Amniotic stem cell (primary cell): ENCODE measurements at regions not wholly inside any gene's neighbourhood (a gene's known extent, or its start where the extent isn't known, plus 50 kb on each side); places are given as distances from the start of the nearest gene placed in this dataset.
A peak's percentile ranks its signal among the peaks of the same experiment; 100 is the strongest.
"Not testable (repeated sequence)": the region's sequence is repeated elsewhere in the genome, so short reads cannot be mapped to it uniquely, and the experiment has no call there.

Source experiments
- DNase-seq: peaks from one replicate; lab custom pipeline; 2025; lab: John Stamatoyannopoulos, UW

DNA sequence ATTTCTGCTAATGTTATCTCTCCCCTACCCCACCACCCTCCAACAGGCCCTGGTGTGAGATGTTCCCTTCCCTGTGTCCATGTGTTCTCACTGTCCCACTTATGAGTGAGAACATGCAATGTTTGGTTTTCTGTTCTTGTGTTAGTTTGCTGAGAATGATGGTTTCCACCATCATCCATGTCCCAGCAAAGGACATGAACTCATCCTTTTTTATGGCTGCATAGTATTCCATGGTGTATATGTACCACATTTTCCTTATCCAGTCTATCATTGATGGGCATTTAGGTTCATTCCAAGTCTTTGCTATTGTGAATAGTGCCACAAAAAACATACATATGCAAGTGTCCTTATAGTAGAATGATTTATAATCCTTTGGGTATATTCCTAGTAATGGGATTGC is 104.5 kb downstream of the ZNF33B start:
- DNase-seq: not testable (repeated sequence)

DNA sequence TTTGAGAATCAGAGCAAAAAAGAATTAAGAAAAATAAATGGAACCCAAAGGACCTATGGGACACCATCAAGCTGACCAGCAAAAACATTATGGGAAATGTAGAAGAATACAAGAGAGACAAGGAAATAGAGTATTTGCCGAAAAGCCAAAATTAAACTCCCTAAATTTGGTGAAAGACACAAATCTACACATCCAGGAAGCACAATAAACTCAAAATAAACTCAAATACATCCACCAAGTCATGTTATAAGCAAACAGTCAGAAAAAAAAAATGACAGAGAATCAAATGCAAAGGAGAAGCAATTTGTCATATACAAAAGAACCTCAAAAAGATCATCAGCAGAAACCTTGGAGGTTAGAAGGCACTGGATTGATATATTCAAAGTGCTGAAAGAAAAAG is 105.4 kb downstream of the ZNF33B start:
- no peak for DNase-seq

DNA sequence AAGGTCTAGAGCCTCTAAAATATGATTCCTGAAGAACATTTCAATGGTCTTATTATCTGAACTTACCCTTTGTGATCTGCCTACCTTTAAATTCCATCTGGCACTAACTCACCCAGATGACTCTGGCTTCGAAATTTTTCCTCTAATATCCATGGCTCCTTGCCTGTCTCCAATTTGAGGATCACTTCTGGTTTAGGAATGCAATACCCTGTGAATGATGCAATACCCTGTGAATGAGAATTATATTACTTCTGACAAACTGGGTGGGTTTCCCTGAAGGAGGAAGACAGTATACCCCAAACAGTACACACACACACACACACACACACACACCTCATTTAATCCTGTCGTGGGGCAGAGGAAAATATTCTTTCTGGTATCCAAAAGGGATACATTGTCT is 115.3 kb downstream of the ZNF33B start:
- no peak for DNase-seq

DNA sequence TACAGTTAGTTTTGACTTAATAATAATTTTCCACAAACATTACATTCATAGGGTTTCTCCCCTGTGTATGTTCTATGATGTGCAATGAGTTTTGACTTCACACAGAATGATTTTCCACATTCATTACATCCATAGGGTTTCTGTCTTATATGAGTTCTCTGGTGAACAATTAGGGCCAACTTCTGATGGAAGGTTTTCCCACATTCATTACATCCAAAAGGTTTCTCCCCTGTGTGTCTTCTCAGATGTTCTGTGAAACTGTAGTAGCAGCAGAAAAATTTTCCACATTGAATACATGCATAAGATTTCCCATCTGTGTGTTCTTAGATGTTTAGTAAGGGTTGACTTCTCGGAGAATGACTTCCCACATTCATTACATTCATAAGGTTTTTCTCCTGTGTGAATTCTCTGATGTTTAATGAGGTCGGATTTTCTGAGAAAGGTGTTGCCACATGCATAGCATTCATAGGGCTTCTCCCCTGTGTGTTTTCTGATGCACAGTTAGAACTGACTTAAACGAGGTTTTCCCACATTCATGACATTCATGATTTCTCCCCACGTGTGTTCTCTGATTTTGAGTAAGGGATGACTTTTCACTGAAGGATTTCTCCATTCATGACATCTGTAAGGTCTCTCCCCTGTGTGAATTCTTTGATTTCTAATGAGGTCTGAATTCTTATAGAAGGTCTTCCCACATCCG is 118.5 kb downstream of the ZNF33B start:
- no peak for DNase-seq

GRCh38 chr10:42519079-42519478 is 119.3 kb downstream of the ZNF33B start:
- no peak for DNase-seq

DNA sequence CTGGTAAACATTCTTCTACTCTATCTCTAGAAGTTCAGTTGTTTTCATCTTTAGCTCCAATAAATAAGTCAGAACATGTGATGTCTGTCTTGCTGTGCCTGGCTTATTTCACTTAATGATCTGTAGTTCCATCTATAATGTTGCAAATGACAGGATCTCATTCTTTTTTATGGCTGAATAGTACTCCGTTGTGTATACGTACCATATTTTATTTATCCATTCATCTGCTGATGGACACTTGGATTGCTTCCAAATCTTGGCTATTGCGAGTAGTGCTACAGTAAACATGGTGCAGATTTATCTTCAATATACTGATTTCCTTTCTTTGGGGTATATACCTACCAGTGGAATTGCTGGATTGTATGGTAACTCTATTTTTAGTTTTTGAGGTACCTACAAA is 124.4 kb downstream of the ZNF33B start:
- no peak for DNase-seq

- no peak for DNase-seq
These were observed 146.6 kb downstream of the ZNF33B start for GRCh38 chr10:42491801-42492200.

DNA sequence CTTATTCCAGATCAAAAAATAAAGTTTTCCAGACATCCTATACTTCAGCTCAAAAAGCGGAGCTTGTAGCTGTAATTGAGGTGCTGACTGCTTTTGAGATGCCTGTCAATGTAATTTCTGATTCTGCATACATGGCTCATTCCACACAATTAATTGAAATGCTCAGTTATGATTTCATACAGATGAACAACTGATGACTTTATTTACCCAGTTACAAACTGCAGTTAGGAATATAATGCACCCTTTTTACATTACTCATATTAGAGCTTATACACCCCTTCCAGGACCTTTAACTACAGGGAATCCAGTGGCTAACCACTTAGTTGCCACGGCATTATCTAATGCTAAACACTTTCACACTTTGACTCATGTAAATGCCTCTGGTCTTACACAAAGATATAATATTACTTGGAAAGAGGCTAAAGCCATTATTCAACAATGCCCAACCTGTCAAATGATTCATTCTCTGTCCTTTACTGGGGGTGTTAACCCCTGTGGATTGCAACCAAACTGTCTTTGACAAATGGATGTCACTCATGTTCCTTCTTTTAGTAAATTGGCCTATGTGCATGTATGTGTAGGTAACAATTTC is 147.3 kb downstream of the ZNF33B start:
- no peak for DNase-seq

GRCh38 chr10:42490368-42490767 is 148.0 kb downstream of the ZNF33B start:
- DNase-seq: no peak

GRCh38 chr10:42488416-42488815 is 150.0 kb downstream of the ZNF33B start:
- peak; percentile 28 for DNase-seq

DNA sequence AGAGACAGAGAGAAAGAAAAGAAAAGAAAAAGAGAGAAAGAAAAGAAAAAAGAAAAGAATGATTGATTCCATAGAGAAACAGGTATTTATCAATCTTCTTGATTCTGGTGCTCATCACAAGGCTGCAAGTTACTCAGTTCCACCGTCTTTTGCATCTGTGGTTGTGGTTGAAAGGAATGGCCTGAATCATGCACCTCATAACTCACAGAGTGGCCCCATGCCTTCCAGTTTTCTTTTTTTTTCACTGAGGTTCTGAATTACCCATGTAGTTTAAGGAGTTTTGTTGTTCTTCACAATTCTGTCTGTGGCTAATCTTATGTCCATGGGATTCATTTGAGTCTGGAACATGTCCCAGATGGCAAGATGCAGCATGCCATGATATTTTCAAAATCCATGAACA is 156.0 kb downstream of the ZNF33B start:
- no peak for DNase-seq

DNA sequence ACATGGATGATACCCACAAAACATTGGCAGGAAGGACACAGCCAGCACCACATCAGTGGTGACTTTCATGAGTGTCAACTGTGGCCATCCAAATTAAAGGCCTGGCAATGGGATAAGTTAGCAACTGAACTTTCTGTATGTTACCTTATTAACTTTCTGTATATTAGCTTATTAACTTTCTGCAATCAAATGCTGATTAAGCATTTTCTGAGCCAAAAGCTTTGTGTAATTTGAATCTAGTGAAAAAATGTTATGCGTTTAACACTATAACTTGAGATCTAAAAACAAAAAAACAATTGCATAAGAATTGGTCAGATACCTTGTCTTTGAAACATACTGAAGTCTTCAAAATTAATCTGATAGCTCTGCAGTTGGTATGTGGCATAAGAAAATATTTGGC is 159.3 kb downstream of the ZNF33B start:
- no peak for DNase-seq

DNA sequence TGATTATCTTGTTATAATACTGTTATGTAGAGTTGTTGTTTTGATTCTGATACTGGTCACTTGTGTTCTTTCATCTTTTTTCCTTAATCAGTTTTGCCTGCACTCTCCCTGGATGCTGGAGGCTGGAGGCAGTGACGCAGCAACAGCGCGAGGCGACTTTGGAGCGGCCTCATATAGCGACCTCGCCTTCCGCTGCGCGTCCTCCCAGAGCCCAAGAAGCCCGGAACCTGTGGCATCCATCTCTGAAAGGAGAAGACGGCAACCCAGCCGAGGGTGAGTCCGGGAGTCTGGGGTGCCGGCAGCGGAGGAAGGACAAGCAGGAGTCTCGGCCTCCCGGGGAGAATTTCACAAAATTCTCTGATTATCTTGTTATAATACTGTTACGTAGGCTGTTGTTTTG is 161.2 kb downstream of the ZNF33B start:
- no peak for DNase-seq

- no peak for DNase-seq
These were observed 162.3 kb downstream of the ZNF33B start for GRCh38 chr10:42476101-42476500.

- DNase-seq: no peak
These were observed 162.9 kb downstream of the ZNF33B start for GRCh38 chr10:42475168-42476098.

GRCh38 chr10:42454313-42454712 is 184.1 kb downstream of the ZNF33B start:
- DNase-seq: no peak

GRCh38 chr10:42431095-42431494 is 207.3 kb downstream of the ZNF33B start:
- no peak for DNase-seq

DNA sequence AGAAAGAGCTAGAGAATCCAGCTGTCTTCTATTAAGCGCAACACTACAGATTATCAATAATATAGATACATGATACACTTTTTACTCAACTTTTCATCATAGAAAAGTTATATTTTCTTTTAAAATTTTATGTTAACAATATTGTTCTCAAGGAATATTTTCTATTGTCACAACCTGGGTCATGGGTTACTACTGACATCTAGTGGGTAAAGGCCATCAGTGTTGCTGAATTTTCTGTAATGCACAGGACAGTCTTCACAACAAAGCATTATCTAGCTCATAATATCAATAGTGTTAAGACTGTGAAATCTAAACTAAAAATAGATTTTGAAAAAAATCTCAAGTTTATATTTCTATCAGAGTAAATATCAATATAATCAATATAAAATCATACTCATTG is 209.8 kb downstream of the ZNF33B start:
- DNase-seq: no peak

GRCh38 chr10:42422911-42423310 is 215.5 kb downstream of the ZNF33B start:
- no peak for DNase-seq

GRCh38 chr10:42421812-42422211 is 216.6 kb downstream of the ZNF33B start:
- DNase-seq: no peak

DNA sequence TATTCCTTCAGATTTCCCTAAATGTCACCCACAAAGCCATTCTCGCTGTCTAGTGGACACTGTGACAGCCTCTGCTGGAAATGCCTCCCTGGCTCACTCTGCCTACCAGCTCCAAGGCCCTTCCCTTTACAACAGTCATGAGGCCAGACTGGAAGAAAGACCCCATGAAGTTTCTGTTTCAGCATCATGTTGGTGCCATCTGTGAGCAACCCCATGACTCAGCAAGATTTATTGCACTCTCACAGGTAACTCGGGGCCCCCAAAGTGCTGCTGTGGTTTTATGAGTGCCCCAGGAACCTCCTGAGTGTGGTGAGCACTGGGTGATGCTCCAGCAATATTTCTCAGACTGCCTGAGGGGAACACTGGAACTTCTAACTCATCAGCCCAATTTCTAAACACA is 218.6 kb downstream of the ZNF33B start:
- DNase-seq: no peak

GRCh38 chr10:42380926-42381547 is 257.3 kb downstream of the ZNF33B start:
- DNase-seq: no peak
